RPMI8226 (cell line): ENCODE measurements at regions not wholly inside any gene's neighbourhood (a gene's known extent, or its start where the extent isn't known, plus 50 kb on each side); places are given as distances from the start of the nearest gene placed in this dataset.

Experiments
- DNase-seq: peaks from one replicate; pipeline ENCODE4 v3.0.0-alpha.2; 2015

DNA sequence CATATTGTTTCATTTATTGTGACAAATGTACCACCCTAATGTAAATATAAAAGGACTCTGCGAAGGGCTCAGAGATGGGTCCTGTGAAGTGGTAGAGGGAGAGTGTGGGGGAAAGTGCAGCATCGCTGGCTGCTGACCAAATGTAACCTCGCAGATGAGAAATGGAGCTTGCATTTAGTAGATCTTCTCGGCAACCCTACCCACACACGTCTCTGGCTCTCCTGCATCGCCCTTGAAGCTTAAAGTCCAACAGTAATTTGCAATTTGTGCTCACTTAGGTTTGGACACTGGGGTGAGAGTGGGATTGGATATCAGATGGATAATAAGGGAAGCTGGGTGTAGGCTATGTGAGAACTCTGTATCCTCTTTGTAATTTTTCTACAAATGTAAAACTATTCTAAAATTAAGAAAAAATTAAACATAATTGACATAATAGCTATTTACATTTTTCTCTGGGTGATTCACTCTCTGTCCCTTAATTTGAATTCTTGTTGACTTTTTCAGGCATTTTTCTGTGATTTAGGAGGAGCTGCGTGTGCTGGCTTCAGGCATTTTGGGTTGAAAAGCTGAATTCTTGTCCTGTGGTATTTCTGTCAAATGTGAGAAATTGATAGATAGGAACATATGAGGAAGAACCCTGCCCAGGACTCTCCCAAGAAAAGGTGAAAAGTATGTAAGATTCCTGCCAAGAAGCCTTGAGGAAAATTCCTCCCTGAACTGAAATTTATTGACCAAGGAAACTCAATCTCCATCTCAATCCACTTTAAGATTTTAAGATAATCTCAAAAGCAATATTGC, 524.7 kb upstream of the MCTP2 start:
- no peak for DNase-seq

DNA sequence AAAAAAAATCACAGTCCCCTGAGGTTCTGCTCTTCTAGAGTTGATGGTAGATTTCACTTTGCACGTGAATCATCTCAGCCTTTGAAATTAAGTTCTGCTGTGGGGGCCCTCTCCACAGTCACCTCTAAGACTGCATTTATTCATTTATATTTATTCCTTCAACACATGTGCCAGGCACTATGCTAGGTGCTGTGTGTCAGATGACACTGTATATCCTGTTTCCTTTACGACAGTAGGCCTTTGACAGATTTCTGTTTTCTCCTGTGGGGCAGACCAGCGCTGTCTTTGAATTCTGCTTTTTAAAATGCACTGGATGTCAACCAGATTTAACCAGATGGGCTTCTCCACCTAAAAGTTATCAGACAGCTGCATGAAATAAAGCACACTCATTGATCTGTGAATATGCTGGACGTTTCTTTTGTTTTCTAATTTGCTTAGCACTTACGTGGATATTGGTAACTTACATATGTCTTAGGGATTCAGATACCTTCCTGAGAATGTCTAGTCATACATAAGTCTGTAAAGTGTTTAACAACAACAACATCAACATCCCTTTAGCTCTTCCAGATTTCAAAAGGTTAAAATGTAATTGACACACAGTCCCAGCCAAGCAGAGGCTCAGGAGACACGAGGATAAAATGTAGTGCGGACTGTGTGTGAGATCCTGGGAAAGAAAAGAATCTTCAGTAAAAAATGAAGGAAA, 525.5 kb upstream of the MCTP2 start:
- no peak for DNase-seq

DNA sequence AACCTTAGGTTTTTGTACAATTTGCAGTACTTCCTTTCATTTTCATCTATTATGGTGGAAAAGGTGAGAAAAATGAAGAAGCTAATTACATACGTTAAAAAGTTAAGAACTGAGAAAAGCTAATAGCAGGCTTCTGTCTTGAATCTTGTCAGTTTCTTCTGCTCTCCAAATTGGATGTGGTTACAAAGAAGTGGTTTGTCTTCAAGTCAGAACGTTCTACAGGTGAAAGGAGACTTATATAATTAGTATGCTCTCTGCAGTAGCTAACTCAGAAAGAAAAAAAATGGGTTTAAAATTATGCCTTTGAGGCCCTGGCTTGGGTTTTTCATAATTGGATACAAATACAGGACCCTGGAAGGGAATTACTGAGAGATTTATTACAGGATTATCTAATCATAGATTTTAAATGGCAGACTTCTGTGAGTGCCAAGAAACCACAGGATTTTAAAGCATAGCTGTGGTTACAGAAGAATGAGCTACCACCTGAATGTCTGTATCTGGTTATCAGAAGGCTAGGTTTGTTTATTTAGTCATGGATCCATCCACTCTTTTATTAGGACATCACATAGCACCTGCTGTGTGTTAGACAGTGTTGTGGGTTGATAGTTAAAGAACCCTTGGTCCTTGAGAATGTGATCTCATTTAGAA, 528.1 kb upstream of the MCTP2 start:
- DNase-seq, result no peak

DNA sequence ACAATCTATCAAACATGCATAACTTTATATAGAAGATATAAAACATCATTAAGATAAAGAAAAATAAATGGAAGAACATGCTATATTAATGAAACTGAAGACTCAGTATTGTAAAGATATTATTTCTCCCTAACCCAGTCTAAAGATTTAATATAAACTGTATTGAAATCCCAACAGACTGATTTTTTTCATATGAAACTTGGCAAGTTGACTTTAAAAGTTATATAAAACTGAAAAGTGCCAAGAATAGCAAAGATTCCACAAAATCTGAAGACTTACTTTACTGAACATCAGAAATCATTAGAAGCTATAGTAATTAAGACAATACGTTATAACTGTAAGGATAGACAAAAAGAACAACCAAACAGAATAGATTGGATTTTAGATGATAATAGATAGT, 531.3 kb upstream of the MCTP2 start:
- no peak for DNase-seq

DNA sequence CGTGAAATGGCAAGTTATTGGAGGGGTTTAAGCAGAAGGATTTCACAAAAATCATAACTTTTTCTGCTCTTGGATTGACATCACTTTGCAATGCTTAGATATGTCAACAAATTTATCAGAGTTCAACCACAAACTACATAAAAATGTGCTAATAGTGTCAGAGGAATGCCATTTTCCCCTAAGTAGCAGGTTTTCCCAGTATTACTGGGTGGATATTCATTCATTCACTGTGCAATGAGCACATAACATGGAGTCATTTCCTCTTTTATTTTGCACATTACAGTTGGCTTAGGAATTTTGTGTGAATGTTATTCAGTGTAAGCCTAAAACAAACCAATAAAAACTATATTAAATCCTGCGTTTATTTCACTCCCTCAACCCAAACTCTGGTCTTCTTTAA, 537.3 kb upstream of the MCTP2 start:
- no peak for DNase-seq

DNA sequence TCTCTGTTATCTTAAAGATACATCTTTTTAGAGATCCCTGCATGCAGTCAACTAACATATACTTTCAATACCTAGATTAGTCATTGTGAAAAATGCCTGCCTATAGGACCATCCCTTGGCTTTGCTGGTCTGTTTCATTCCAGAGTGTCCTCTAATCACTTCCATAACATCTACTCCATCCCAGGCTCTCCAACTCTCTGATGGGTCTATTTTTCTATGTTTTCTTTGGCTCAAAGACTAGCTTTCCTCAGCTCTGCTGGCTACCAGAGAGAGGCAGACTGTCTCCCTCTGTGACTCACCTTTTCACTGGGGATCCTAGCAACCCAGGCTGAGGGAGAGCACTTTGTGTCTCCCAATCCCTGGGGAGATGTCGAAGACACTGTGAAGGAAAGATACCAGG, 547.7 kb upstream of the MCTP2 start:
- DNase-seq, result no peak

DNA sequence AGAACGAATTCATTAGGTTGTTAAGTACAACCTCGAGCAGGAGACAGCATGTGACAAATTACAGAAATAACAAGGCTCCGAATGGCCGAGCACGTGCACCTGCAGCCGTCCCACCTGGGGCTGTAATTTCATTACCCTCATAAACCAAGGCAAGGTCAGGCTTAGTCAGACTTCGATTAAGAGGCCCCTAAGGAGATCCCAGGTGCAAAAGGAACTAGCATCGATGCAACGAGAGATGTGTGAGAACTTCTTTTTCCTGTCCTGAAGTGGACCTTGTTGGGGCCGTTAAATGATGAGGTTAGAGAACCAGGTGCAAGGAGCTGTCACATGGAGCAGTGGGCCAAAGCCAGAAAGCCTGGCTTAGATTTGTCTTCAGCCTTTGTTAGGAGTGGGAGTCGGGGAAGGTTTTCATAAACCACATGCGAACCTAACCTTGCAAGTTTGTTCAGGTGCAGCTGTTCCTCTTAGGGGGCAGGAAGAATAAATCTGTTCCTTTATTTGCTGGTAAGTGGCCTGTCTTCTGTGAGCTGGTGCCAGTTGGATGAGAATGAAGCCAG, 559.9 kb upstream of the MCTP2 start:
- no peak for DNase-seq

DNA sequence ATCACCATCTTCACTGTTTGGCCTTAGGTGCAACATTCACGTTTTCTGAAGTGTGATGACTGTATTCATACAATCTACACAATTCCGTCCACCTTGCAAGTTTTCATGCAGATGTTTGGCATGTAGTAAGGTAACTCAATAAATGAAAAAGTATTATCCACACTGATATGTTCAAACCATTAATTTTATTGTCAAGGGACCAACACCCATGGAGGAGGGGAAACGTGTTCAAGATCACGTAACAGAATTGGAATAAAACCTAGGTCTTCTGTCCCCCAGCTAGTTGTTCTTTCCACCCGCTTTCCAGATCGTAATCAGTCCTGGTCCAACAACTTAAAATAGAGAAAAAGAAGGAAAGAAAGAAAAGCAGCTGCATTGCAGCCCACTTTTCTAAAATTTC, 560.4 kb upstream of the MCTP2 start:
- no peak for DNase-seq

DNA sequence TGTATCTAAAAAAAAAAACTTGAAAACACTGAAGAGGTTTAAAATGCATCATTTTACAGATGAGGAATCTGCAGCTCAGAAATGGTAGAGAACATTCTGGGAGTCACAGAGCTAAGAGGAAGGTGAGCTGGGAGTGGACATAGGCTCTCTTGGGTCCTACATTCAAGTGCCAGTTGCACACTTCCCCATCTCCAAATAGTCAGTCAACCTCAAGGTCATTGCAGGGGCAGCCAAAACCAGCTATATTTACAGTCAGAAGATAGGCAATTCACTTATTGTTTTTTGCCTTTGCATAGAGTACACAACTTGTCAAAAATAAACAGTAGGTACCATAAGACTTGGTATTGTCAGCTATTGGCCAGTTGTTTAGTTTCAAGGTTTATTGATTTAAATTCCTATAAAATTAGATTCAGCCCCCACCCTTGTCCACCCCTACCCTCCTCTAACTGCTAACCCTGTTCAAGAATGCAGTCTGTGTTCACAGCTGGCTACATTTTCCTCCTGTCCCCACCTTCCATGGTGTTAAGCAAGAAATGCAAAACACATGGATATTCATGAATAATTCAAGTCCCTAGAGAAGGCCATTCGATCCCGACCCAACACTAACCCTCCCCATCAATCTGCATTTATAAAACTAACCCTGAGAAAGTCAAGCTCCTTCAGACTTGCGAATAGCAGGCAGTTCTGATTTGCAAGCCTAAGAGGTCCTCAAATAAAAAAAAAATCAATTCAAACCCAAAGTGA, 567.0 kb upstream of the MCTP2 start:
- no peak for DNase-seq

DNA sequence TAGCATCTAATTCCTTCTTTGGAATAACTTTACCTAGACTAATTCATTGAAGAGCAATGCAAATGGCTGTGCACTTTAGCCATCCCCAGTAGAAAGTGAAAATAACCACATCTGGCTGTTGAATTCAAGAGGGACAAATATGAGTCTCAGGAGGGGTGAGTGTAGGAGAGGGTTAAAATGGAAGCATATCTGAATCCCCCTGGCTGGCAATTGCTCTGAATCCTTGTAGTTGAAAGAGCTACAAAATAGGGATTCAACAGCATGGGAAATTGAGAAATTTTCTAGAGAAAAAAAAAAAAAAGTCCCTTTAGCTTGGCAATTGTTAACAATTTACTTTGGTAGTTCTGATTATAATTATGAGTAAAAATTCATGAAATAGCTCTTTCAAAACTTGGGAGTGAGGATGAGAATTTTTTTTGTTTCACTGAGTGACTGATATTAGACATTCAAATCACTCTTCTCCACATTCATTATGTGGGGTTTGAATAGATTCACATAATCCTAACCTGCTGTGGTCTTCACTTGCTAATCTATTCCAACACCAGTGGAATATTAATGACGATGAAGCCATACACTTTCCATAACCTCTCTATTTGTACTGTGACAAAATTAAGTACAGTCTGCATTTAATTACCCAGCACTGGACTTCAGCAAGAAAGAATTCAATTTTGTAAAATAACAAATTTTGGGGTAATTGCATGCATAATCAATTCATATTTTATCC, 569.0 kb upstream of the MCTP2 start:
- no peak for DNase-seq

DNA sequence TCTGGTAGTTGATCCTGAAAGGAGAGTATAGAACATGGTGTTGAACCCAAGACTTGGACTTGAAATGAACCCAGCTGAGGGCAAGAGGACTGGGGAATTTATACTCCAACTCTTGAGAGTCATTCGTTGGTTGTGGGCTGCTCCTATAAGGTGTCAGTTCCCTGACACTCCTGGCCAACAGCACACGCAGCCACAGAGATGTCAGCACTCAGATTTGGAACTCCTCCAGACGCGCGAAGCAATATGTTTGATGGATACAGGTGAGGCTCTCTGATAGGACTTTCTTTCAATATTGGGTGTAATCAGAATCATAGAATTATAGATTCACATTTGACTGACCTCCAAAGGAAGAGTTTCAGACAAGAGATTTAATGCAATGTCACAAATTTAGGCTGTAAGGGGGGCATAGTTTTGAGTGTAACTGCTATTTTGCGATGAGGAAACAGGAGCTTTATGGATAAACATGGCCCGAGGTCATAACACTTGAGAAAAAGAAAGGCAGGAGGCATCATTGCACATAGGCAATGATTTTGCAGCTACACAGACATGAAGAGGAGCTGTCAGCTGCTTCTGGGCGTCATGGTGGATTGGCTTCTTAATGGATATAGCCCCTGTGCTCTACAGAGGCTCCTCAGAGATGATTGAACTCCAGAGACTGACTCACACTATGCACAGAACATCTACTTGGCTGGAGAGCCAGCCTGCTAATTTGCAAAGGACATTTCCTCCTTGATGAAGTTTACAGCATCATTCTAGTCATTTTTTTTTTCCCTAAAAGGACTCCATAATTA, 569.2 kb upstream of the RGMA start:
- no peak for DNase-seq

DNA sequence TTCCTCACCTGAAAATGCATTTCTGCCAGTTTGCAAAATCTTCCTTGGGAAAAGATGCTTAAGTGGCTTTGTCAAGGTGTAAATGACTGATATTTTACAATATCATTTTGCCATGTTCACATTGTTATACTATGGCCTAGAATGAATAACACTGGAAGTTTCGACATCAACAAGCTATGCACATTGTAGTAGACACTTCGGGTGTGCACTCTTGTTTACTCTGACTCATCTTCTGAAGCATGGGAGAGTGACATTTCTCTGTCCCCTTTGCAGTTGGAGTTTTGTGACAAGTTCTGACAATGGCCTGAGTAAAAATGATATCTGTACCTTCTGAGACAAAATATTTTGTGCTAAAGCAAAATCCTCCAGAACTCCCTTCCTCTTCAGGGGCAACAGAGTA, 567.0 kb upstream of the RGMA start:
- DNase-seq, result no peak

DNA sequence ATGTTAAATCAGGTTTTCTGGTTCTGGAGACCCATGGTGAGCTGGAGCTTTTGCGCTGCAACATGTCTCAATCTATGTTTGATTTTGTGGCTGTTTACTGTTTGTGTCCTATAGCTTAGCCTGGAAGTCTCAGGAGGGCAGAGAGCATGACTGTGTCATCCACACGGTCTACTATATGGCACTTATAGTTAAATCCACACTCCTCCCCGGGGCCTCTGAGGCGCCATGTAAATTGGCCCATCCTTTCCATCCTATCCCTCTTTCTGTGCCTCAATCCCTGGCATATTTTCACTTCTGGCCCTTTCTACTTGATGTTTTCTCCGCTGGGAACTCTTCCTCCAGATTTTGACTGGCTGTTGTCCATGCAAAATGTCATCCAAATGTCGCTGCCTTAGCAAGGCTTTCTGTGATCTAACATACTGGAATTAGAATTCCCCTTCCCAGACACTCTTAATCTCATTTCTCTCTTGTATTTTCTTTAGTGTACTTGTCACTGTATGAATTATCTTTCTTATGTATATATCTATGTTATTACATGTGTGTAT, 560.8 kb upstream of the RGMA start:
- DNase-seq, result no peak

DNA sequence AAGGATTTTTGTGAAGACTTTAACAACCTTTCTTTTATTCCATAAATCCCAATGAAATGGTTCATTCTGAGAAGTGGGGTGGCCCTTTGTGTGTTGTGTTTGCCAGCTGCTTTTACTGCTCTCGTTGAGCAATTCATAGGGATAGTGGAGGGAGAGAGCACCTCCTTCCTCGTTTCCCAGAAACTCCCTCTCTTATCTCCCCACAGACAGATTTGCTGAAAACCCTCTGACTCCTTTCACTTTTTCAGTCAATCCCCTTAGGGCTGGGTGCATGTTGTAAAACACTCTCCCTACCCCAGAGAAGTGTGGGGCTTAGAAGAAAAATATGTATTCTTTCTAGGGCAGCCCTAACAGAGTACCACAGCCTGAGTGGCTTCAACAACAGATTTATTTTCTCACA, 557.2 kb upstream of the RGMA start:
- DNase-seq, result no peak

DNA sequence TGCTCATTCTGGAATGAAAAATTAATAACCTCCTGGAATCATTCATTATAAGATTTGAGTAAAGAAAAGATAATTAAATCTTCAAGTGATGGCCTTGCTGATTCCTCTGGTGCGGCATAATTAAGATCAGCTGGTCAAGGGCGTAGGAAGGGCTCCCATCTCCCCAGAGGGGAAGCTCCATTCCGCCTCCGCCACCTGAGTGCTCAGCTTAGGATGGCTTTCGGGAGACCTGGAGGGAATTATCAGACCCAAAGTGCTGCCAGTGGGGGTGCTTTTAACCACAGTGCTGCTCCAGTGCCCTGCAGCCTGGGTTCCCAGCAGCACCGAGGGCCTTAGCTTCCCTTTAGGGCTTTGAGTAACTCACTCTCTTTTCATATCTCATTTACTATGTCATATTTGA, 556.6 kb upstream of the RGMA start:
- DNase-seq, result no peak

DNA sequence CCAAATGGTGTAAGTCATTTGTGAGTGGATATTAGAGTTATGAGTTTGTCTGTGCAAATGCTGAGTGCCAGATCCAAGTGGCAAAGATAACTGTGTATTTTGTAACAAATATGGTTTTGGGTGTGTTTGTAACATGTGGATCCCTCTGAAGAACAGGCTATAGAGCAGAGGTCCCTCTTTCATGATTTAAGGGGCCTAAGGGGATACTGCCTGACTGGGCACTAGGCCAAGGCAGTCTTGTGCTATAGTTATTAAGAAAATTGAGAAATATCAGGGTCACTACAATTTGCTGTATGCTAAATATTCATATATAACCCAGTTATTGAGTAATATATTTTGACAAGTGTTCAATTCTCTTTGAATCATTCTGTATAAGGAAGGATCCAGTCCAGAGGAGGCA, 555.6 kb upstream of the RGMA start:
- no peak for DNase-seq

DNA sequence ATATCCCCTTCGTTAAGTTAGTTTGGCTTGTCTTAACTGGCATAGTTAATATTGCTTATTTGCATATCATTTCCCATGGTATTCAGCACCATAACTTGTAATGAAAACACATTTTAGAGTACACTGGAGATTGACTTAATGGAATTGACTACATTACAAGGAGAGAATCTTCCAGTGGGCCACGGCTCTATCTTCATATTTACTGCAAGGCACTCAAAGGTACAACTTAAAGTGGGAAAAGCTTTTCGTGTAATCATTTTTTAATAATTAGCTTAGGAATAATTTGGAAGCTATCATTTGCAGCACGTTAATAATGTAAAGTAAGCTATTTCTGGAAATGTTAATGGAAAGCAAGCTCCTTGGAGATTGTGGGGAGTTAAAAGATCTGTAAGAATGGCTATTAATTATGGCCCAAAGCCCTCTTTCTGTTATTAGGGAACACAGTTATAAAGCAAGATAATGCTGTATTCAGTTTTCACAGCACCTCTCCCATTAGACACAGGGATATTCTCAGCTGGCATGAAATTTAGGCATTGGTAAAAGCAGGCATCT, 551.5 kb upstream of the RGMA start:
- DNase-seq, result no peak

DNA sequence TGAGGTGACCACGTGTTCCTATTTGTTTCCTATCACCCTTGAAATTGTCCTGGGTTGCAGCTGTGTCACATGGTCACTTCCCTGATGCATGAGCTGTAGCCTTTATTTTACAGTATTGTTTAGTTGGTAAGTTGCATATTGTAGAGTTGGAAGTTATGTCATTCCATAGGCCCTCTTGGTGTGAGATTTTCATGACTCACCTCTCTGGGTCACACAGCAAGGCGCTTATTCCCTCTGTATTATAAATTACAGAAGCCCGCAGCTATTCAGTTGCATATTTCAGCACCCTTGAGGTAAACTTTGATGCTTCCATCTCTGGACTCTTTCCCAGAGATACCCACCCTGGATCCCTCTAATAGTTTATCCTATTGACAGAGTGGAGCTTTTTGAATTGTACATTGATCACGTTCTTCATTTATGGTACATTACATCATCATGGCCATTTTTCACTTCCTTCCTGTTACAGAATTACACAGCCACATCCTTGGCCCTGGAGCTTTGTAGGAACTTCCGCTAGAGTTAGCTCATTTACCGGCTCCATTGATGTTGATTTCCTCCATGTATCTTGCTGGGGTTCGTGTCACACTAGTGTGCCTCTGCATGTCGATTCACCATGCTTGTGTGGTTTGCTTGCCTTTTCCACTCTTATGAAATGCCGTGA, 543.1 kb upstream of the RGMA start:
- no peak for DNase-seq

DNA sequence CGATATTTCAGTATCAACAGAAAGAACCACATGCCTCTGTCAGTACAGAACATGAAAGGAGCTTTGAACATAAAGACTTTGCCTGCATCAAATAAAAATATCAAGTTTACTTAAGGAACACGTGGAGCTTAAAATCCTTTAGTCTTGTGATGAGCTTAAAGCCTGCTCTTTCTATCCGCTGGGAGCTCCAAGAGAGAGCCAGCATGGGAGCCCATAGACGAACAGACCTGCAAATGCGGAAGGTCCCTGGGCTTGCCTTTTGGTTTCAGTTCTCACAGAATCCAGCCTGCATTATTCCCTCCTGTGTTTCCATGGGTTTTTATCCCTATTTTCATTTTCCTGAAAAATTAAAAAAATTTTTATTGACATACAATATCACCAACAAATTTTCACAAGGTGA, 530.6 kb upstream of the RGMA start:
- no peak for DNase-seq

DNA sequence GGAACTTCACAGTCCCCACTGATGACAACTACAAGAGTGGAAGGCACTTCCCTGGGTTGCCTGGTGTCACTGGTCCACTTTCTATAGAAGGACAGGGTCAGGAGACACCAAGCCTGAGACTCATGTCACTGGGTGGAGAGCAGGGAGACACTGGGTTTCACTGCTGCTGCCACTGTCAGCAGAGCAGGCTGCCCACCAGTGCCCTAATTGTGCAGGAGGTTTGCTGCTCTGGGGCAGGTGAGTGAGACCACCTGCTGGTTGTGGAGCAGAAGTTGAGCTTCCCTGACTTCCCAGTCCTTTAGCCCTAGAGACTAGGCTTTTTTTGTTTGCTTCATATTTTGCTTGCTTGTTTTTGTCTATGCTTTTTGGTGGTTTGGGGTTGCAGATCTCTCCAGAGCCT, 528.4 kb upstream of the RGMA start:
- DNase-seq, result no peak
